Small intestine (tissue), 7 donors: ENCODE measurements at regions not wholly inside any gene's neighbourhood (a gene's known extent, or its start where the extent isn't known, plus 50 kb on each side); places are given as distances from the start of the nearest gene placed in this dataset.

Experiments
- DNase-seq, 2 donors: peaks; one replicate each; pipeline versions ENCODE4 v3.0.0 to v3.0.0-alpha.2; 2013
- FAIRE-seq: peaks from 2 replicates; lab custom pipeline; 2012; peaks lifted over from hg19 to GRCh38; lab: Jason Lieb, UNC
- H3K27ac ChIP-seq, 3 donors: one replicate each; pipeline ENCODE4 v1.5.1; 2013; ENCODE audit warnings: low read length in 2 of 3, mild to moderate bottlenecking in 2 of 3, control low read depth in 1 of 3, inconsistent platforms in 1 of 3, low read depth in 1 of 3, moderate library complexity in 1 of 3
- H3K27me3 ChIP-seq, 3 donors: one replicate each; pipeline ENCODE4 v1.6.1; 2013; ENCODE audit warnings: low read length in 3 of 3, inconsistent platforms in 1 of 3; ENCODE audit not compliant: control insufficient read depth in 3 of 3, insufficient read depth in 3 of 3
- H3K36me3 ChIP-seq, 3 donors: one replicate each; pipeline ENCODE4 v1.6.1; 2013; ENCODE audit warnings: low read length in 3 of 3, inconsistent platforms in 1 of 3, low read depth in 1 of 3, mild to moderate bottlenecking in 1 of 3, moderate library complexity in 1 of 3; ENCODE audit not compliant: control insufficient read depth in 3 of 3, insufficient read depth in 2 of 3
- H3K4me1 ChIP-seq, 3 donors: one replicate each; pipeline ENCODE4 v1.6.1; 2013; ENCODE audit warnings: low read length in 2 of 3, inconsistent platforms in 1 of 3, low read depth in 1 of 3, mild to moderate bottlenecking in 1 of 3, moderate library complexity in 1 of 3; ENCODE audit not compliant: control insufficient read depth in 3 of 3, insufficient read depth in 2 of 3
- H3K4me3 ChIP-seq, 3 donors: one replicate each; pipeline ENCODE4 v1.5.1; 2013; ENCODE audit warnings: low read length in 3 of 3, control low read depth in 1 of 3, inconsistent platforms in 1 of 3, low read depth in 1 of 3, mild to moderate bottlenecking in 1 of 3, moderate library complexity in 1 of 3
- H3K9me3 ChIP-seq, 2 donors: one replicate each; pipeline ENCODE4 v1.6.1; 2013; ENCODE audit warnings: low read depth in 1 of 2, low read length in 1 of 2; ENCODE audit not compliant: control insufficient read depth in 2 of 2, insufficient read depth in 1 of 2
- donor health status: healthy with polysubstance abuse.
- donor health status: control.
- donor health status: control.
- donor health status: Bipolar disorder and iron deficiency.
- donor health status: healthy.

GRCh38 chr4:18071894-18072293, 50.3 kb upstream of the LCORL start:
- no peaks in the 10 kb centered on the region for H3K9me3 ChIP-seq
- no peaks in the 10 kb centered on the region for H3K4me1 ChIP-seq
- no peak overlapping the region for H3K27ac ChIP-seq
- no peak for DNase-seq
- FAIRE-seq, result no peak
- H3K27me3 ChIP-seq, result no peaks in the 10 kb centered on the region
- no peaks in the 10 kb centered on the region for H3K36me3 ChIP-seq
- H3K4me3 ChIP-seq, result no peak overlapping the region
